ENCODE measurements at regions not wholly inside any gene's neighbourhood (a gene's known extent, or its start where the extent isn't known, plus 50 kb on each side); places are given as distances from the start of the nearest gene placed in this dataset.

GRCh38 chr6:134442073-134442472 is 124.2 kb upstream of the SGK1 start:
- Histone ChIP-seq H3K4ac (ENCODE audit: low read depth in 1 of 2, low read length in 2 of 2) (no peak overlapping the region), H3K9ac (ENCODE audit: low read length) (no peak overlapping the region), H3K14ac (ENCODE audit: low read length in 2 of 2) (no peak overlapping the region), H3K23ac (ENCODE audit: low read length in 2 of 2) (no peak overlapping the region), H2BK15ac (ENCODE audit: low read depth, poor library complexity, severe bottlenecking) (no peak overlapping the region), H3K27ac (ENCODE audit: low read length, poor library complexity, severe bottlenecking) (no peak overlapping the region), H2BK5ac (ENCODE audit: low read depth, low read length, poor library complexity, severe bottlenecking) (no peak overlapping the region), H3K4me1 (ENCODE audit: control insufficient read depth, insufficient read depth, low read depth, low read length) (peaks cover 1% of the 10 kb centered on the region), H4K91ac (ENCODE audit: low read length) (no peak overlapping the region), H2AK5ac (ENCODE audit: low read length, severe bottlenecking) (no peak overlapping the region), H4K8ac (ENCODE audit: low read length) (no peak overlapping the region), H3K36me3 (ENCODE audit: control insufficient read depth in 1 of 2, insufficient read depth in 2 of 2, low read depth in 1 of 2, low read length in 2 of 2) (no peaks in the 10 kb centered on the region), H3K79me1 (replicated peaks; ENCODE audit: low read length, poor library complexity, severe bottlenecking) (no peaks in the 10 kb centered on the region), H2AFZ (ENCODE audit: low read depth, low read length) (no peak overlapping the region), H3K27me3 (ENCODE audit: control insufficient read depth in 1 of 2, insufficient read depth in 1 of 2, low read length in 2 of 2) (no peaks in the 10 kb centered on the region), H3K18ac (ENCODE audit: low read depth in 1 of 2, low read length in 2 of 2) (no peak overlapping the region), H2BK12ac (ENCODE audit: low read length in 2 of 2) (no peak overlapping the region), H3K4me3 (ENCODE audit: insufficient read depth in 1 of 2, low read depth in 1 of 2, low read length in 2 of 2) (no peak overlapping the region), H3K4me2 (ENCODE audit: low read length, poor library complexity, severe bottlenecking) (no peak overlapping the region), H2BK120ac (ENCODE audit: low read depth, low read length) (no peak overlapping the region), H3K9me3 (ENCODE audit: control insufficient read depth, low read length) (no peaks in the 10 kb centered on the region)
- no peak for DNase-seq

- Histone ChIP-seq H2BK15ac (ENCODE audit: low read depth, poor library complexity, severe bottlenecking) (no peak overlapping the region), H2AFZ (ENCODE audit: low read depth, low read length) (no peak overlapping the region), H3K4me1 (ENCODE audit: control insufficient read depth, insufficient read depth, low read depth, low read length) (peaks cover 2% of the 10 kb centered on the region), H3K9ac (ENCODE audit: low read length) (no peak overlapping the region), H3K14ac (ENCODE audit: low read length in 2 of 2) (no peak overlapping the region), H2BK120ac (ENCODE audit: low read depth, low read length) (no peak overlapping the region), H4K8ac (ENCODE audit: low read length) (no peak overlapping the region), H3K36me3 (ENCODE audit: control insufficient read depth in 1 of 2, insufficient read depth in 2 of 2, low read depth in 1 of 2, low read length in 2 of 2) (no peaks in the 10 kb centered on the region), H3K27me3 (ENCODE audit: control insufficient read depth in 1 of 2, insufficient read depth in 1 of 2, low read length in 2 of 2) (no peaks in the 10 kb centered on the region), H3K18ac (ENCODE audit: low read depth in 1 of 2, low read length in 2 of 2) (no peak overlapping the region), H2BK5ac (ENCODE audit: low read depth, low read length, poor library complexity, severe bottlenecking) (no peak overlapping the region), H3K9me3 (ENCODE audit: control insufficient read depth, low read length) (no peaks in the 10 kb centered on the region), H3K27ac (ENCODE audit: low read length, poor library complexity, severe bottlenecking) (no peak overlapping the region), H3K23ac (ENCODE audit: low read length in 2 of 2) (no peak overlapping the region), H2AK5ac (ENCODE audit: low read length, severe bottlenecking) (no peak overlapping the region), H3K4ac (ENCODE audit: low read depth in 1 of 2, low read length in 2 of 2) (no peak overlapping the region), H3K79me1 (replicated peaks; ENCODE audit: low read length, poor library complexity, severe bottlenecking) (no peaks in the 10 kb centered on the region), H3K4me3 (ENCODE audit: insufficient read depth in 1 of 2, low read depth in 1 of 2, low read length in 2 of 2) (no peak overlapping the region), H2BK12ac (ENCODE audit: low read length in 2 of 2) (no peak overlapping the region), H4K91ac (ENCODE audit: low read length) (no peak overlapping the region), H3K4me2 (ENCODE audit: low read length, poor library complexity, severe bottlenecking) (no peak overlapping the region)
- no peak for DNase-seq
- WGBS, result 91% methylated on average over 4 of the region's 5 CpGs
These were observed 120.9 kb upstream of the SGK1 start for GRCh38 chr6:134438837-134439236.

- Histone ChIP-seq H3K27ac (ENCODE audit: low read length, poor library complexity, severe bottlenecking) (no peak overlapping the region), H3K9ac (ENCODE audit: low read length) (peak overlapping the region; percentile 87), H2AK5ac (ENCODE audit: low read length, severe bottlenecking) (no peak overlapping the region), H4K8ac (ENCODE audit: low read length) (no peak overlapping the region), H2BK120ac (ENCODE audit: low read depth, low read length) (no peak overlapping the region), H3K23ac (ENCODE audit: low read length in 2 of 2) (no peak overlapping the region), H3K4ac (ENCODE audit: low read depth in 1 of 2, low read length in 2 of 2) (no peak overlapping the region), H3K4me2 (ENCODE audit: low read length, poor library complexity, severe bottlenecking) (no peak overlapping the region), H2BK5ac (ENCODE audit: low read depth, low read length, poor library complexity, severe bottlenecking) (no peak overlapping the region), H3K9me3 (ENCODE audit: control insufficient read depth, low read length) (no peaks in the 10 kb centered on the region), H2AFZ (ENCODE audit: low read depth, low read length) (no peak overlapping the region), H3K4me1 (ENCODE audit: control insufficient read depth, insufficient read depth, low read depth, low read length) (peaks cover 2% of the 10 kb centered on the region), H3K14ac (ENCODE audit: low read length in 2 of 2) (no peak overlapping the region), H3K36me3 (ENCODE audit: control insufficient read depth in 1 of 2, insufficient read depth in 2 of 2, low read depth in 1 of 2, low read length in 2 of 2) (no peaks in the 10 kb centered on the region), H3K18ac (ENCODE audit: low read depth in 1 of 2, low read length in 2 of 2) (no peak overlapping the region), H3K79me1 (replicated peaks; ENCODE audit: low read length, poor library complexity, severe bottlenecking) (no peaks in the 10 kb centered on the region), H3K27me3 (ENCODE audit: control insufficient read depth in 1 of 2, insufficient read depth in 1 of 2, low read length in 2 of 2) (no peaks in the 10 kb centered on the region), H2BK12ac (ENCODE audit: low read length in 2 of 2) (no peak overlapping the region), H3K4me3 (ENCODE audit: insufficient read depth in 1 of 2, low read depth in 1 of 2, low read length in 2 of 2) (peak overlapping the region in 1 of 2 experiments; percentile 28), H2BK15ac (ENCODE audit: low read depth, poor library complexity, severe bottlenecking) (no peak overlapping the region), H4K91ac (ENCODE audit: low read length) (no peak overlapping the region)
- peak; percentile 61 for DNase-seq
- 36% methylated on average over 3 of the region's 4 CpGs for WGBS
These were observed 119.5 kb upstream of the SGK1 start for GRCh38 chr6:134437376-134437775.

GRCh38 chr6:134436950-134437349 is 119.0 kb upstream of the SGK1 start:
- no peak overlapping the region for H3K23ac ChIP-seq (ENCODE audit: low read length in 2 of 2)
- no peak overlapping the region for H3K14ac ChIP-seq (ENCODE audit: low read length in 2 of 2)
- DNase-seq, result peak; percentile 67
- H3K4me1 ChIP-seq (ENCODE audit: control insufficient read depth, insufficient read depth, low read depth, low read length), result peaks cover 2% of the 10 kb centered on the region
- peak overlapping the region in 1 of 2 experiments; percentile 28 for H3K4me3 ChIP-seq (ENCODE audit: insufficient read depth in 1 of 2, low read depth in 1 of 2, low read length in 2 of 2)
- H3K4ac ChIP-seq (ENCODE audit: low read depth in 1 of 2, low read length in 2 of 2), result no peak overlapping the region
- H3K27ac ChIP-seq (ENCODE audit: low read length, poor library complexity, severe bottlenecking), result no peak overlapping the region
- H3K27me3 ChIP-seq (ENCODE audit: control insufficient read depth in 1 of 2, insufficient read depth in 1 of 2, low read length in 2 of 2), result no peaks in the 10 kb centered on the region
- H2BK15ac ChIP-seq (ENCODE audit: low read depth, poor library complexity, severe bottlenecking), result no peak overlapping the region
- H2AK5ac ChIP-seq (ENCODE audit: low read length, severe bottlenecking), result no peak overlapping the region
- H2AFZ ChIP-seq (ENCODE audit: low read depth, low read length), result no peak overlapping the region
- 100% methylated on average over 1 of the region's 1 CpG for WGBS
- H4K8ac ChIP-seq (ENCODE audit: low read length), result no peak overlapping the region
- H3K36me3 ChIP-seq (ENCODE audit: control insufficient read depth in 1 of 2, insufficient read depth in 2 of 2, low read depth in 1 of 2, low read length in 2 of 2), result no peaks in the 10 kb centered on the region
- H2BK120ac ChIP-seq (ENCODE audit: low read depth, low read length), result no peak overlapping the region
- no peak overlapping the region for H2BK5ac ChIP-seq (ENCODE audit: low read depth, low read length, poor library complexity, severe bottlenecking)
- H2BK12ac ChIP-seq (ENCODE audit: low read length in 2 of 2), result no peak overlapping the region
- H4K91ac ChIP-seq (ENCODE audit: low read length), result no peak overlapping the region
- no peak overlapping the region for H3K4me2 ChIP-seq (ENCODE audit: low read length, poor library complexity, severe bottlenecking)
- H3K79me1 ChIP-seq (replicated peaks; ENCODE audit: low read length, poor library complexity, severe bottlenecking), result no peaks in the 10 kb centered on the region
- H3K9ac ChIP-seq (ENCODE audit: low read length), result peak overlapping the region; percentile 87
- H3K9me3 ChIP-seq (ENCODE audit: control insufficient read depth, low read length), result no peaks in the 10 kb centered on the region
- H3K18ac ChIP-seq (ENCODE audit: low read depth in 1 of 2, low read length in 2 of 2), result no peak overlapping the region

All from mesenchymal stem cell (in vitro differentiated cells and primary cell).